Neural cell (in vitro differentiated cells): ENCODE measurements at regions not wholly inside any gene's neighbourhood (a gene's known extent, or its start where the extent isn't known, plus 50 kb on each side); places are given as distances from the start of the nearest gene placed in this dataset.

Experiments used
- H2AFZ ChIP-seq: fragments of 200-600, 300-800 bp; sonication (generic), shearing (Covaris generic); 2 replicates; pipeline ENCODE4 v1.6.0; 2014; ENCODE audit warnings: low read depth, mild to moderate bottlenecking, antibody characterized with exemption, low read length, moderate library complexity
- H3F3A ChIP-seq: fragments of 200-600 bp; shearing (Covaris generic); 2 replicates; pipeline ENCODE4 v1.6.1; 2016; ENCODE audit warnings: mild to moderate bottlenecking, moderate library complexity, mixed read lengths, antibody characterized with exemption, low read length; ENCODE audit not compliant: insufficient read depth, poor library complexity, severe bottlenecking
- H3K27ac ChIP-seq: fragments of 200-600, 300-800 bp; sonication (generic), shearing (Covaris generic); 2 replicates; pipeline ENCODE4 v1.5.1; 2014; ENCODE audit warnings: mild to moderate bottlenecking, low read length, moderate library complexity
- H3K27me3 ChIP-seq: fragments of 300-800, 200-600 bp; sonication (generic), shearing (Covaris generic); 2 replicates; pipeline ENCODE4 v1.6.0; 2014; ENCODE audit warnings: mild to moderate bottlenecking, low read depth, low read length, moderate library complexity; ENCODE audit not compliant: insufficient read depth
- H3K36me3 ChIP-seq: fragments of 300-800, 200-600 bp; sonication (generic), shearing (Covaris generic); 2 replicates; pipeline ENCODE4 v1.5.1; 2014; ENCODE audit warnings: mild to moderate bottlenecking, antibody characterized with exemption, low read length, moderate library complexity; ENCODE audit not compliant: insufficient read depth
- H3K4me2 ChIP-seq: fragments of 300-800, 200-600 bp; sonication (generic), shearing (Covaris generic); 2 replicates; pipeline ENCODE4 v1.6.0; 2014; ENCODE audit warnings: mild to moderate bottlenecking, low read length
- H3K4me3 ChIP-seq: fragments of 300-800, 200-600 bp; sonication (generic), shearing (Covaris generic); 2 replicates; pipeline ENCODE4 v1.5.1; 2014; ENCODE audit warnings: mild to moderate bottlenecking, low read length, moderate library complexity
- H3K79me2 ChIP-seq: fragments of 200-600 bp; shearing (Covaris generic); replicated peaks from 2 replicates; pipeline ENCODE4 v1.6.0; 2014; ENCODE audit warnings: mild to moderate bottlenecking, low read length, moderate library complexity; ENCODE audit not compliant: insufficient read depth
- H3K9ac ChIP-seq: fragments of 300-800, 200-600 bp; sonication (generic), shearing (Covaris generic); 2 replicates; pipeline ENCODE4 v1.6.1; 2016; ENCODE audit warnings: mild to moderate bottlenecking, low read length, mixed read lengths
- H3K9me2 ChIP-seq: fragments of 200-600 bp; shearing (Covaris generic); 2 replicates; pipeline ENCODE4 v1.6.1; 2016; ENCODE audit warnings: mild to moderate bottlenecking, low read length, mixed read lengths; ENCODE audit not compliant: insufficient read depth
- H3K9me3 ChIP-seq: fragments of 200-600, 300-800 bp; sonication (generic), shearing (Covaris generic); 2 replicates; pipeline ENCODE4 v1.6.1; 2016; ENCODE audit warnings: mild to moderate bottlenecking, mixed run types, low read length, moderate library complexity, mixed read lengths
- H4K20me1 ChIP-seq: fragments of 200-600 bp; shearing (Covaris generic); 2 replicates; pipeline ENCODE4 v1.6.1; 2016; ENCODE audit warnings: mild to moderate bottlenecking, mixed run types; ENCODE audit not compliant: insufficient read depth
- CTCF ChIP-seq: fragments of 450-650 bp; IDR thresholded peaks from 2 replicates; pipeline ENCODE4 v1.5.1; 2014; ENCODE audit warnings: antibody characterized with exemption, mild to moderate bottlenecking, moderate library complexity; ENCODE audit not compliant: poor library complexity, severe bottlenecking
- EP300 ChIP-seq: fragments of 450-650 bp; conservative IDR thresholded peaks from 2 replicates; pipeline ENCODE4 v1.6.1; 2014; ENCODE audit warnings: antibody characterized with exemption, mild to moderate bottlenecking, moderate library complexity; ENCODE audit not compliant: poor library complexity, severe bottlenecking
- EZH2 ChIP-seq: fragments of 200-600, 300-800 bp; shearing (Covaris generic), sonication (generic); IDR thresholded peaks from 2 replicates; pipeline ENCODE4 v1.6.1; 2014; ENCODE audit warnings: antibody characterized with exemption, low read length, borderline replicate concordance, mild to moderate bottlenecking; ENCODE audit not compliant: insufficient read depth, poor library complexity, severe bottlenecking
- MXI1 ChIP-seq: fragments of 450-650 bp; conservative IDR thresholded peaks from 2 replicates; pipeline ENCODE4 v1.6.1; 2014; ENCODE audit warnings: antibody characterized with exemption, mild to moderate bottlenecking; ENCODE audit not compliant: poor library complexity, severe bottlenecking
- POLR2AphosphoS5 ChIP-seq: IDR thresholded peaks from 2 replicates; pipeline ENCODE4 v1.6.1; 2012
- RAD21 ChIP-seq: fragments of 450-650 bp; conservative IDR thresholded peaks from 2 replicates; pipeline ENCODE4 v1.6.1; 2014; ENCODE audit warnings: antibody characterized with exemption, mild to moderate bottlenecking, moderate library complexity
- REST ChIP-seq: IDR thresholded peaks from 2 replicates; pipeline ENCODE4 v1.6.1; 2012; ENCODE audit warnings: borderline replicate concordance
- SMC3 ChIP-seq: fragments of 450-650 bp; conservative IDR thresholded peaks from 2 replicates; pipeline ENCODE4 v1.6.1; 2014; ENCODE audit warnings: antibody characterized with exemption, mild to moderate bottlenecking, moderate library complexity; ENCODE audit not compliant: poor library complexity
- TAF1 ChIP-seq: IDR thresholded peaks from 2 replicates; pipeline ENCODE4 v1.6.1; 2012; ENCODE audit warnings: low read depth

- no peak overlapping the region for H3K27ac ChIP-seq
- H3K36me3 ChIP-seq = no peaks in the 10 kb centered on the region
- H3K9ac ChIP-seq = no peak overlapping the region
- no peaks in the 10 kb centered on the region for H3K9me2 ChIP-seq
- H3F3A ChIP-seq = no peaks in the 10 kb centered on the region
- no peak overlapping the region for H2AFZ ChIP-seq
- H3K4me2 ChIP-seq = no peak overlapping the region
- H3K27me3 ChIP-seq = no peaks in the 10 kb centered on the region
- H3K79me2 ChIP-seq = no peaks in the 10 kb centered on the region
- H3K4me3 ChIP-seq = no peak overlapping the region
- TF ChIP-seq EZH2 (no peak), MXI1 (no peak), EP300 (no peak), POLR2AphosphoS5 (no peak), SMC3 (no peak), TAF1 (no peak), REST (no peak), RAD21 (no peak), CTCF (no peak)
- no peaks in the 10 kb centered on the region for H3K9me3 ChIP-seq
- H4K20me1 ChIP-seq = no peaks in the 10 kb centered on the region
These were observed 87.9 kb upstream of the GRIA1 start for GRCh38 chr5:153402550-153402949.

GRCh38 chr5:153403470-153403869 lies 87.0 kb upstream of the GRIA1 start:
- no peaks in the 10 kb centered on the region for H4K20me1 ChIP-seq
- H3K27ac ChIP-seq = no peak overlapping the region
- H3K27me3 ChIP-seq = no peaks in the 10 kb centered on the region
- no peaks in the 10 kb centered on the region for H3K9me3 ChIP-seq
- no peaks in the 10 kb centered on the region for H3K9me2 ChIP-seq
- no peaks in the 10 kb centered on the region for H3K79me2 ChIP-seq
- H3K4me3 ChIP-seq = no peak overlapping the region
- no peak overlapping the region for H3K9ac ChIP-seq
- TF ChIP-seq RAD21 (no peak), TAF1 (no peak), POLR2AphosphoS5 (no peak), EZH2 (no peak), REST (no peak), MXI1 (no peak), CTCF (no peak), EP300 (no peak), SMC3 (no peak)
- H3F3A ChIP-seq = no peaks in the 10 kb centered on the region
- no peak overlapping the region for H3K4me2 ChIP-seq
- no peaks in the 10 kb centered on the region for H3K36me3 ChIP-seq
- H2AFZ ChIP-seq = no peak overlapping the region
